ES-I3 (cell line): ENCODE measurements at regions not wholly inside any gene's neighbourhood (a gene's known extent, or its start where the extent isn't known, plus 50 kb on each side); places are given as distances from the start of the nearest gene placed in this dataset.

ENCODE experiments used
- H3K36me3 ChIP-seq: 2 replicates; pipeline ENCODE4 v1.6.1; 2013; ENCODE audit warnings: mild to moderate bottlenecking, low read length, control low read depth, moderate library complexity; ENCODE audit not compliant: insufficient read depth
- H3K4me1 ChIP-seq: 2 replicates; pipeline ENCODE4 v1.6.1; 2013; ENCODE audit warnings: mild to moderate bottlenecking, control low read depth, low read length; ENCODE audit not compliant: insufficient read depth
- H3K9ac ChIP-seq: 2 replicates; pipeline ENCODE4 v1.6.1; 2013; ENCODE audit warnings: low read depth, mild to moderate bottlenecking, low read length, moderate library complexity
- H3K9me3 ChIP-seq: 2 replicates; pipeline ENCODE4 v1.6.1; 2013; ENCODE audit warnings: mild to moderate bottlenecking, low read length, moderate library complexity; ENCODE audit not compliant: control insufficient read depth, insufficient read depth

GRCh38 chr22:34072585-34072984, 152.3 kb upstream of the LARGE1 start:
- H3K9ac ChIP-seq: no peak overlapping the region
- no peaks in the 10 kb centered on the region for H3K4me1 ChIP-seq
- H3K36me3 ChIP-seq: no peaks in the 10 kb centered on the region
- no peaks in the 10 kb centered on the region for H3K9me3 ChIP-seq

DNA sequence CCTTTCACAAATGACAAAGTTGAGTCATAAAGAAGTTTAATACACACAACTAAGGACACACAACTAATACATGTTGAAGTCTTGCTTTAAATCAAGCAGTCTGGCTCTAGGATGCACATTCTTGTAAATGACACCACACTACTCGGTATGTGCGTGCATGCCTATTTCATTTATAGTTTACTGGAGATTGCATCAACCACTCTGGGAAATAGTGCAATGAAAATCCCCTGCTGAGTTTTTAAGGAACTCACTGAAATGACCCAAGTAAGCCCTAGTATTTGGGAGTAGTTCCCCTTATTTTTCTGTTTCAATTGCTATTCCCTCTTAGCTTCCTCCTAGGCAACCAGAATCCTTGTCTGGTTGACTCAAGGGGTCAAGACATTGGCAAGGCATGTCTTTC, 160.2 kb upstream of the LARGE1 start:
- Histone ChIP-seq H3K9ac (no peak overlapping the region), H3K36me3 (no peaks in the 10 kb centered on the region), H3K4me1 (no peaks in the 10 kb centered on the region), H3K9me3 (no peaks in the 10 kb centered on the region)

DNA sequence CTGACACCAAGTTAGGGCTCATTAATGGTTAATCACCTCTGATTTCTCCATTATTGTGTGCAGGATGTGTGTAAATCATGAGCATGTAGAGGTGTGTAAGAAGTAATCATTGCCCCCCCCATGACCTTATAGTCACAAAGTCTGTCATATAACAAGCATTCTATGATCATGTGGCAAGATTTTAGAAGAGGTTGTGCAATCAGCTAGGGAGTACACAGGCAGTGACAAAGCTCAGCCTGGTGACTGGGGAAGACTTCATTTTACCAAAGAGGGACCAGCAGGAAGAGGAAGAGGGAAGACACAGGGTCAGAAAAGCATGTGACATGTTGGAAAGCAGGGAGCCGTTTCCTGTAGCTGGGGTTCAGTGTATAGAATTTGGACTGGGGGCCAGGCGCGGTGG, 176.5 kb upstream of the LARGE1 start:
- H3K9me3 ChIP-seq: no peaks in the 10 kb centered on the region
- no peak overlapping the region for H3K9ac ChIP-seq
- no peaks in the 10 kb centered on the region for H3K4me1 ChIP-seq
- H3K36me3 ChIP-seq: no peaks in the 10 kb centered on the region

DNA sequence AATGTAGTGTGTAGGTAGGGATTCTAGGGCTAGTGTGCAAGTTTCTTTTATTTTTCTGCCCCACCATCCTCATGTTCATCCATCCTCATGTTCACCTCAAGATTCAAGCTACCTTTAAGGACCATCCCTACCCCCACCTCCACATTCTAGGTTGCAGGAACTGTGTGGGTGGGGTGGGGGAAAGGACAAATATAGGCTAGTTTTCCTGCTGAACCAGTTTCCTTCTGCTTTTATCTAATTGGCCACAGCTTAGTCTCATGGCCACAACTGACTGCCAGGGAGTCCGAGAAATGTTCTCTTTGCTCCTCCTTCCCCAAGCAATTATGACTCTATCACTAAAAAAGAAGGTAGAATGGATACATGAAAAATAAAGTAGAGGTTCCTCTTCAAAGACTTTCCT, 179.0 kb upstream of the LARGE1 start:
- Histone ChIP-seq H3K9ac (no peak overlapping the region), H3K9me3 (no peaks in the 10 kb centered on the region), H3K4me1 (no peaks in the 10 kb centered on the region)

DNA sequence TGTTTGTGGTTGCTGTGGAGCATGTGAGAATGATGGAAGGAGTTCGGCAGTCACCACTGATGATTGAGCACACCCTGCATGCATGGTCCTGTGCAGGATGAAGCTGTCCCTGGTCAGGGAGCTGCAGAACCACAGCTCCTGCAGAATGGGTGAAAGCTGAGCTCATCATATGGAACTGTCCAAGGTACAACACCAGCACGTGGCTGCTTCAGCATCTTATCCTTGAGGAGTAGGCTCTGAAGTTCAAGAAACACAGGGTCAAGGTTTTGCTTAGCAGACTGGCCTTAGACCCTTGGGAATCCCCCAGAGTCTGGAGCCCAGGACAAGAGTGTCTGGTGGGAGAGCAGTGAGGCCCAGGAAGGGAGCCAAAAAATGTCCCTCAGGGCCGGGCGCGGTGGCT, 182.4 kb upstream of the LARGE1 start:
- no peak overlapping the region for H3K9ac ChIP-seq
- no peaks in the 10 kb centered on the region for H3K4me1 ChIP-seq
- no peaks in the 10 kb centered on the region for H3K9me3 ChIP-seq
- H3K36me3 ChIP-seq: no peaks in the 10 kb centered on the region

More for the DNA sequence above, 179.0 kb upstream of the LARGE1 start:
- no peaks in the 10 kb centered on the region for H3K36me3 ChIP-seq

GRCh38 chr22:34105461-34106062, 185.3 kb upstream of the LARGE1 start:
- no peaks in the 10 kb centered on the region for H3K9me3 ChIP-seq
- no peak overlapping the region for H3K9ac ChIP-seq
- no peaks in the 10 kb centered on the region for H3K4me1 ChIP-seq
- no peaks in the 10 kb centered on the region for H3K36me3 ChIP-seq

GRCh38 chr22:34108168-34108567, 187.9 kb upstream of the LARGE1 start:
- Histone ChIP-seq H3K36me3 (no peaks in the 10 kb centered on the region), H3K9me3 (no peaks in the 10 kb centered on the region), H3K4me1 (no peaks in the 10 kb centered on the region), H3K9ac (no peak overlapping the region)

- H3K9me3 ChIP-seq: no peaks in the 10 kb centered on the region
- no peaks in the 10 kb centered on the region for H3K36me3 ChIP-seq
- H3K9ac ChIP-seq: no peak overlapping the region
- H3K4me1 ChIP-seq: no peaks in the 10 kb centered on the region
Measured at GRCh38 chr22:34111210-34111824, 191.0 kb upstream of the LARGE1 start.

DNA sequence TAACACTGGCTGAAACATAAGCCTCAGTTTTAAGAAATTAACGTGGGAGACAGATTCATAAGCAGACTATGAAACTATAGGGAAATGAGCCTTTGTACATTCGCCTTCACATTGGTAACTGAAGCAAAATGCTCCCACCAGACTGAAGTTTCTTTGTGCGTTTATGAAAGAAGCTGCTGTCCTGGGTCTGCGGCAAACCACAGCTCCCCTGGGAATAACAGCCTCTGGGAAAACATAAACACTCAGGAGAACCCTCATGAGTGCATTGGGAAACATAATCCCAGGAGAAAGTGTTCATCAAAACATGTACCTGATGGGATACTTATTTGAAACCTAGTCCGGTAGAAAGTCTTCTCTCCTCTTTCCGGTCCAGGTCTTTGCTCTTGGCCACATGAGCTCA, 193.1 kb upstream of the LARGE1 start:
- no peaks in the 10 kb centered on the region for H3K9me3 ChIP-seq
- no peaks in the 10 kb centered on the region for H3K4me1 ChIP-seq
- no peaks in the 10 kb centered on the region for H3K36me3 ChIP-seq
- H3K9ac ChIP-seq: no peak overlapping the region

DNA sequence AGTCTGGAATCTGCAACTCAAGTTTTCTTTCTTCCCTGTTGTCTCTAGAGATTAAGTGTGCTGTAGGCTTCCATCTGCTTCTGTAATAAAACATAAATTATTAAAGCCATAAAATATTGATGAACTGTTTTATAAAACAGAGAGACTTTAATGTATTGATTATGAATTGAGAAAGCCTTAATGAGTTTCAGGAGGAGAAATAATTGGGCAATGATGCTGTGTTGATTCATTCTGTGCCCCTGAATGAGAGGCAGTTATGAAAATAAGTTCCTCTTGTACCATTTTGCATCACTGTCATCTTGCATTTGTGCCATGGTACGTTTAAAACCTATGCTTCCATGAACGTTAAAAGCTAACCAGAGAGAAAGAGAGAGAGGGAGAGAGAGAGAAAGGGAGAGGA, 194.1 kb upstream of the LARGE1 start:
- H3K36me3 ChIP-seq: no peaks in the 10 kb centered on the region
- H3K9me3 ChIP-seq: no peaks in the 10 kb centered on the region
- no peak overlapping the region for H3K9ac ChIP-seq
- H3K4me1 ChIP-seq: no peaks in the 10 kb centered on the region

DNA sequence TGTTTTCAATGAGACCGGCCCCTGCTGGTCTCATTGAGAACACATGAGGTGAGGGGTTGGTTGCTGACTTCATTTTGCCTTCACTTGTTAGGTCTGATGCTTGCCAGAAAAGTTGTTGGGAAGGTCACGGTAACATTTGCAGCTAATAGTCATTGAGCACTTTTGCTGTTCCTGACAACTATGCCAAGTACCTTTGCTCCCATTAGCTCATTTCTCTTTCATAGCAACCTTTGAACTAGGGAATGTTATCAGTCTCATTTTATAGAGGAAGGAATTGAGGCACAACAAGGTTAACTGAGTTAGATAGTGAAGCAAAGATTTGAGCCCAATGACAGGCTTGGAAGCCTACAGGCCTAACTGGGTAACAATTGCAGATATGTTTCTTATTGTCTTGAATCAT, 195.4 kb upstream of the LARGE1 start:
- Histone ChIP-seq H3K9ac (no peak overlapping the region), H3K36me3 (no peaks in the 10 kb centered on the region), H3K4me1 (no peaks in the 10 kb centered on the region), H3K9me3 (no peaks in the 10 kb centered on the region)

- Histone ChIP-seq H3K36me3 (no peaks in the 10 kb centered on the region), H3K9ac (no peak overlapping the region), H3K4me1 (no peaks in the 10 kb centered on the region)
Measured at GRCh38 chr22:34116126-34116525, 195.8 kb upstream of the LARGE1 start.

GRCh38 chr22:34122042-34122441, 201.8 kb upstream of the LARGE1 start:
- Histone ChIP-seq H3K9ac (no peak overlapping the region), H3K9me3 (no peaks in the 10 kb centered on the region), H3K36me3 (no peaks in the 10 kb centered on the region), H3K4me1 (no peaks in the 10 kb centered on the region)

More at GRCh38 chr22:34116126-34116525, 195.8 kb upstream of the LARGE1 start:
- H3K9me3 ChIP-seq: no peaks in the 10 kb centered on the region

DNA sequence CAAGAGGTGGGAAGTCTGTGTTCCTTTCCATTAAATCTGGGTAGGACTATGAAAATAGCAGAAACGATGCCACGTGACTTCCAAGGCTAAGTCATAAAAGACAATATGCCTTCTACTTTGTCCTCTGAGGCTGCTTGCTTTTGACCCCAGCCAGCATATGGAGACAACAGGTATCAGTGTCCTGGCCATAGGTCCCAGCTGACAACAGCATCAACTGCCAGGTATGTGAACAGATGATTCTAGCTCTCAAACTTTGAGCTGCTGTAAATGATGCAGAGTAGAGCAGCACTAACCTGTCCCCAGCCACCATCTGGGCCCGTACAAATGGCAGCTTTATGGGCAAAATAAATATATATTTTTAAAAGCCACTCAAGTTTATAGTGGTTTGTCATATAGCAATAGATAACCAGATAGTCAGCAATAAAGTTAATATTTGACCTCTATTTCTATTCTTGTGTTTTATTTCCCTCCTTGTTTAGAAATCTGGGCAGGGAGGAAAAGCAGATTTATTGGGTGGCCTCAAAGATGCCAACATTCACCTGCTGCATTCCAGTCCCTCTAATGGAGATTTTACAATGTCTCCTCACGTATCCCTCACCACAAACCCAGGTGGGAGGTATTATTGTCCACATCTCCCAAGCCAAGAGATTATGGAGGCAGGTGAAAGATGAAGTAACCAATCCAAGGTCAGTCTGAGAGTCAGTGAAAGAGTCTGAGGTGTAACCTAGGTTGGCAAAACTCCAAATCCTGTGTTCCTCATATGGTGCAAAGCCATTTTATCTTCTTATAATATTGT, 209.6 kb upstream of the LARGE1 start:
- Histone ChIP-seq H3K9ac (no peak overlapping the region), H3K36me3 (no peaks in the 10 kb centered on the region), H3K9me3 (peaks cover 2% of the 10 kb centered on the region; the same call in 1 of the 2 replicates), H3K4me1 (no peaks in the 10 kb centered on the region)

DNA sequence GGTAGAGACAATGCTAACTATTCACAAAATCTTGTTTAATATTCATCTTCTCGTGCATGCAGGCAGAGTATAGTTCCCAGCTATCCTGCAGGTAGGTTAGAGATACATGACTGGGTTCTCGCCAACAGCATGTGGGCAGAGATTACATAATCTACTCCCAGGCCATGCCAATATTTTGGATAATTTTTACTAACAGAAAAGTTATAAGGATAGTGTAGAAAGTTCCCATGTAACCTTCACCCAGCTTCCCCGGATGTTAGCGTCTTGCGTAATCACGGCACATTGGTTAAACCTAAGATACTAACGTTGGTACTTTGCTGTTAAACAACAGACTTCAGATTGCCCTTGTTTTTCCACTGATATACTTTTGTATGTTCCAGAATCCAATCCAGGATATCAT, 215.5 kb upstream of the LARGE1 start:
- H3K9me3 ChIP-seq: no peaks in the 10 kb centered on the region
- H3K9ac ChIP-seq: no peak overlapping the region
- no peaks in the 10 kb centered on the region for H3K36me3 ChIP-seq
- H3K4me1 ChIP-seq: no peaks in the 10 kb centered on the region
